ENCODE measurements at regions not wholly inside any gene's neighbourhood (a gene's known extent, or its start where the extent isn't known, plus 50 kb on each side); places are given as distances from the start of the nearest gene placed in this dataset.

DNA sequence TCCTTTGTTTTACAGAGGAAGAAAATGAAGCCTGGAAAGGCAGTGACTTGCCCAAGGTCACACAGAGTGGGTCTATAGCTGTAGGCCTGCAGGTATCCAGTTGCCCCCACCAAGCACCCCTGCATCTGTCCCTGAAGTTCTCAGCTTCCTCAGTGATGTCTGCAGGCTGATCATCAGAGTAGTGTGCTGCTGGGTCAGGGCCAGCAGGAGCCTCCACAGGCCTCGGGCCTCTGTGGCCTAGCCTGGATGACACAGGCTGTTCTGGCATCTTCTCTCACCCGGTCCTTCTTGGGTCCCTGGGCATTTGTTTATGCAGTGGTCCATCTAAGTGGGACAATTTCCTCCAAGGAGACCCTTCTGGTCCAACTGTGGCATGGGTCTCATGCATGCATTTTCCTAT, 74.8 kb upstream of the E2F8 start:
- DNase-seq, result no peak

DNA sequence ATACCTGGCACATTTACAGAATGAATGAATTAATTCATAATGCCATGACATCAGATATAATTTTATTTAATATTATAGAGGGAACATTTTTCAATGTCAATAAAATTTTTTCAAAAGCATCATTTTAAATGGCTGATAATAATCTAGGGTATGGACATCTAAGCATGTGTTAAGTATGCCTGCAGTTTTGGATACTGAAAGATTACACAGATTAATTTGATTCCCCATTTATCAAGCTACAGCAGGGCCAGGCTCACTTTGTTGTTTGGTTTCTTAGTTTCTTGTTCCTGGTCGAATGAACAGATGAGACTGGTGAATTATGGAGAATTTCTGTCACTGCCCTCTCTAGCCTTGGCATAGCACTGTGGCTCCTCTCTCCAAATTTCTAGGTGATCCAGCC, 72.4 kb upstream of the E2F8 start:
- DNase-seq, result no peak

DNA sequence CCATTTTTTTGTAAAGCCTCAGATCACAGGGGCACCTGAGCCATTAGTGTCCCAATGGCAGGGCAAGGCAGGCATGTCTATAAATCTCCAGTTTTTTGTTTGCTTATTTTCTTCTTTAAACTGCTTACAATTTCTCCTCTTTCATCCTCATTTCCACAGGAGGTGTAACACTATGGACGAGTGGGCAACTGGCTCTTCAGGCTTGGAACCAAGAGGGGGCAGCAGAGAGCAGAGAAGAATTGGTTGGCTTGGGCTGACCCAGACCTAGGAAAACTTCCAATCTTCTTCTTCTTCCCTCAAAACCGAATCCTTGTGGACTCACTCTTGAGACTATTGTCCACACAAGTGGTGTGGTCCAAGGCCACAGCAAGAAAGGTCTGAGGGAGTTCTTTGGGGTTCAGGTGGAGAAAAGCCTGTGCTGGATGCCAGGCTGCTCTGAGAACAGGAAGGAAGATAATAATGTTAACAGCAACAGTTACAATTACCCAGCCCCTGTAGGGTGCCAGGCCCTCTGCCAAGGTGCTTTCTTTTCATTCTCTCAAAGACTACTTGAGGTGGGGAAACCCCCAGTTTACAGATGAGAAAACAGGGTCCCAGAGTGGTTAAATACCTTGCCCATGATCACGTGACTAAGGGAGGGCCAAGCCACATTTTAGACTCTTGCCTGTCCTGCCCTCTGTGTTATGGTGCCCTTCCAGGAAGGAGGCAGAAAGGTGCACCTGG, 70.7 kb upstream of the E2F8 start:
- no peak for DNase-seq

DNA sequence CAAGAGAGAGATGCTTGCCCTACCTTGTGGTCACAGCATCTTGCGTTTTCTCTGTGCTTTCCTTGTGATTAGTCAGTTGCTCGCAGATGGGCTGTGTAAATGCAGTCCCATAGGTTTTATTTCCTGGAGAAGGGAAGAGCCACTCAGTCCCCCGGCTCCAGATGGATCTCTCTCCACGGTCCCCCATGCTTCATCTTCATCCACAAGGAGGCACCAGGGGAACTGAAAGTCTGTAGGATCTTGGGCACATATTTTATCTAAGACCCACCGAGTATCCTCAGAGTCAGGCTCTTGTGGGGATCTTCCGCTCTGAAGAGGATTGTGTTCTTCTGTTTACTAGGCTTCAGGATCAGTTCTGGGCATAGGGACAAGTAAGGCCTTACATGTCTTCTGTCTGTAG, 66.8 kb upstream of the E2F8 start:
- DNase-seq, result no peak

DNA sequence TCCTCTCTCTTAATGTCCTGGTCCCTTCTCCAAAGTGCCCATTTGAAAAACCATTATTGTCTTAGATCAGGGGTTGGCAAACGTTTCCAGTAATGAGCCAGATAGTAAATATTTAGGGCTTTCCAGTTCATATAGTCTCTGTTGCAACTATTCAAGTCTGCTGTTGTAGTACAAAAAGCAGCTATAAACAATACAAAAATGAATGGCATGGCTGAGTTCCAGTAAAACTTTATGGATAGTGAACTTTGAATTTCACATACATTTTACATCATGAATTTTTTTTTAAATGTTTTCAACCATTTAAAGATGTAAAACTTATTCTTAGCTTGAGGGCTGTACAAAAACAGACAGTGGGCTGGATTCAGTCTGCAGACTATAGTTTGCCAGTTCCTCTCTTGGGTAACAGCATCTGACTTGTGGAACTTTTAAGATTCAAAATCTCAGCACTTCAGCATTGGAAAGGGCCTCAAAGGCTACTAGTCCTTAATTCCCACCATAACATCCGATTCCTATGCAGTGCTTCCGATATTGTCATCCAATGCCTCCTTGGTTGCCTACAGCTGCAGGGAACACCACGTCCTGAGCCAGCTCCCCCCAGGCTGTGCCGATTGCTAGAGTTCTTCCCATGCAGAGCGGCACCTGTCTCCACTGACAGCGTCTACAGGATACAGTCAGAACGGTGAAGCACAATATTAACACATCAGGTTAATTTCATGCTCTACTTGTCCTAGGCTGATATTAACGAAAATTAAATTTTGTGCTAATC, 65.6 kb upstream of the E2F8 start:
- DNase-seq, result no peak

DNA sequence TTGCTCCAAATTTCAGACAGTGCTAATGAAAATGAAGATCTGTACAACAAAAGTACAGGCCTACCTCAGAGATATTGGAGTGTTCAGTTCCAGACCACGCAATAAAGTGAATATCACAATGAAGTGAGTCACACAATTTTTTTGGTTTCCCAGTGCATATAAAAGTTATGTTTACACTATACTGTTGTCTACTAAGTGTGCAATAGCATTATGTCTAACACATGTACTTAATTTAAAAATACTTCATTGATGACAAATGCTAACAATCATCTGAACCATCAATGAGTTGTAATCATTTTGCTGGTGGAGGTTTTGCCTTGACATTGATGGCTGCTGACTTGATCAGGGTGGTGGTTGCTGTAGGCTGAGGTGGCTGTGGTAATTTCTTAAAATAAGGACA, 60.6 kb upstream of the E2F8 start:
- DNase-seq, result no peak

DNA sequence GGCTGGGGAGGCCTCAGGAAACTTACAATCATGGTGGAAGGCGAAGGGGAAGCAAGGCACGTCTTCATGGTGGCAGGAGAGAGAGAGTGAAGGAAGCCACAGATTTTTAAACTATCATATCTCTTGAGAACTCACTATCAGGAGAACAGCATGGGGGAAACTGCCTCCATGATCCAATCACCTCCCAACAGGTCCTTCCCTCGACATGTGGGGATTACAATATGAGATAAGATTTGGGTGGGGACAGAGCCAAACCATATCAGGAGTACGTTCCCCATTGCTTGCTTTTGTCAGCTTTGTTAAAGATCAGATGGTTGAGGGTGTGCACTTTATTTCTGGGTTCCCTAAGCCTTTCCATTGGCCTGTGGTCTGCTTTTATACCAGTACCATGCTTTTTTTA, 53.7 kb upstream of the E2F8 start:
- no peak for DNase-seq

DNA sequence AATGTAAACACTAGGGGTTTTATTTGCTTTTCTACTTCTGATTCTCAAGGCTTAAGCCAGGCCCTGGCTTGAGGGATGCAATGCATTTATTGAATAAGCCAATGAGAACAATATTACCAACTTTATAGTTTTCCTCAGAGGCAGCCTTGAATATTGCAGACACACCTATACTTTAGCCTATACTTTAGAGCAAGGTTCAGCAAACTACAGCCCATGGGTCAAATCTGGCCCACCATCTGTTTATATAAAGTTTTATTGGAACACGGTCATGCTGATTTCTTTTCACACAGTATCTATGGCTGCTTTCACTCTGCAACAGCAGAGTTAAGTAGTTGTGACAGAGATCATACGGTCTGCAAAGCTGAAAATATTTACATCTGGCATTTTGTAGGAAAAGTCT, 50.3 kb upstream of the E2F8 start:
- no peak for DNase-seq

Measured in DMS 273 treated with DMSO at 0.1 percent for 48 hours (cell line).